ENCODE measurements at regions not wholly inside any gene's neighbourhood (a gene's known extent, or its start where the extent isn't known, plus 50 kb on each side); places are given as distances from the start of the nearest gene placed in this dataset.

- no peak for TF ChIP-seq CTCF (IDR thresholded peaks at IDR 0.05)
- Histone ChIP-seq H3K9me3 (no peaks in the 10 kb centered on the region), H3K27me3 (no peaks in the 10 kb centered on the region), H3K9ac (ENCODE audit: low read depth in 2 of 2, low read length in 2 of 2) (no peak overlapping the region), H3K4me3 (no peak overlapping the region), H3K4me1 (no peaks in the 10 kb centered on the region), H3K27ac (no peak overlapping the region), H3K36me3 (no peaks in the 10 kb centered on the region)
- DNase-seq: no peak
- intact Hi-C loops (cut with DNase I): no loop called here
Observed at GRCh38 chr14:46717211-46717610, 65.6 kb upstream of the RPL10L start.

Data from colonic mucosa (tissue), 4 donors.